DND-41 (cell line): ENCODE measurements at regions not wholly inside any gene's neighbourhood (a gene's known extent, or its start where the extent isn't known, plus 50 kb on each side); places are given as distances from the start of the nearest gene placed in this dataset.

Experiments
- CTCF ChIP-seq: IDR thresholded peaks from 2 replicates; pipeline ENCODE4 v1.5.1; 2012; ENCODE audit warnings: borderline replicate concordance, low read length, moderate library complexity, mild to moderate bottlenecking; ENCODE audit not compliant: poor library complexity, severe bottlenecking; ENCODE audit errors: extremely low read depth
- EZH2 ChIP-seq: IDR thresholded peaks from 3 replicates; pipeline ENCODE4 v1.6.1; 2012; ENCODE audit warnings: borderline replicate concordance, low read depth, mild to moderate bottlenecking, moderate library complexity, low read length, inconsistent platforms; ENCODE audit not compliant: severe bottlenecking

GRCh38 chrX:7480721-7481120 lies 332.8 kb upstream of the PUDP start:
- TF ChIP-seq CTCF (no peak), EZH2 (no peak)
